ENCODE measurements at regions not wholly inside any gene's neighbourhood (a gene's known extent, or its start where the extent isn't known, plus 50 kb on each side); places are given as distances from the start of the nearest gene placed in this dataset.

GRCh38 chr2:221068123-221068522, 504.0 kb downstream of the EPHA4 start:
- Histone ChIP-seq H3K79me2 (no peaks in the 10 kb centered on the region), H3K4me2 (no peak overlapping the region), H4K20me1 (ENCODE audit: insufficient read depth, poor library complexity, severe bottlenecking) (no peaks in the 10 kb centered on the region), H3K9me2 (replicated peaks; ENCODE audit: insufficient read depth) (no peaks in the 10 kb centered on the region), H3K36me3 (replicated peaks; ENCODE audit: insufficient read depth, low read depth) (no peaks in the 10 kb centered on the region), H3K27ac (no peak overlapping the region), H3K27me3 (no peaks in the 10 kb centered on the region), H3K4me3 (no peak overlapping the region), H2AFZ (no peak overlapping the region), H3K4me1 (ENCODE audit: insufficient read depth) (no peaks in the 10 kb centered on the region), H3K9me3 (ENCODE audit: low read depth) (no peaks in the 10 kb centered on the region)
- no peak for TF ChIP-seq EZH2phosphoT487 (IDR thresholded peaks at IDR 0.05; ENCODE audit: low read depth, severe bottlenecking, unreplicated experiment)
- DNase-seq (ENCODE audit: low spot score) = no peak

- Histone ChIP-seq H3K27ac (no peak overlapping the region), H3K9me3 (ENCODE audit: low read depth) (no peaks in the 10 kb centered on the region), H3K27me3 (no peaks in the 10 kb centered on the region), H3K4me1 (ENCODE audit: insufficient read depth) (no peaks in the 10 kb centered on the region), H3K36me3 (replicated peaks; ENCODE audit: insufficient read depth, low read depth) (no peaks in the 10 kb centered on the region), H4K20me1 (ENCODE audit: insufficient read depth, poor library complexity, severe bottlenecking) (no peaks in the 10 kb centered on the region), H3K79me2 (no peaks in the 10 kb centered on the region), H3K4me3 (no peak overlapping the region), H2AFZ (no peak overlapping the region), H3K9me2 (replicated peaks; ENCODE audit: insufficient read depth) (no peaks in the 10 kb centered on the region), H3K4me2 (no peak overlapping the region)
- WGBS (ENCODE audit: low lambda C conversion rate, missing lambda C conversion rate) = 88% methylated on average over 1 of the region's 1 CpG
- no peak for DNase-seq (ENCODE audit: low spot score)
- TF ChIP-seq, protein P1, sequence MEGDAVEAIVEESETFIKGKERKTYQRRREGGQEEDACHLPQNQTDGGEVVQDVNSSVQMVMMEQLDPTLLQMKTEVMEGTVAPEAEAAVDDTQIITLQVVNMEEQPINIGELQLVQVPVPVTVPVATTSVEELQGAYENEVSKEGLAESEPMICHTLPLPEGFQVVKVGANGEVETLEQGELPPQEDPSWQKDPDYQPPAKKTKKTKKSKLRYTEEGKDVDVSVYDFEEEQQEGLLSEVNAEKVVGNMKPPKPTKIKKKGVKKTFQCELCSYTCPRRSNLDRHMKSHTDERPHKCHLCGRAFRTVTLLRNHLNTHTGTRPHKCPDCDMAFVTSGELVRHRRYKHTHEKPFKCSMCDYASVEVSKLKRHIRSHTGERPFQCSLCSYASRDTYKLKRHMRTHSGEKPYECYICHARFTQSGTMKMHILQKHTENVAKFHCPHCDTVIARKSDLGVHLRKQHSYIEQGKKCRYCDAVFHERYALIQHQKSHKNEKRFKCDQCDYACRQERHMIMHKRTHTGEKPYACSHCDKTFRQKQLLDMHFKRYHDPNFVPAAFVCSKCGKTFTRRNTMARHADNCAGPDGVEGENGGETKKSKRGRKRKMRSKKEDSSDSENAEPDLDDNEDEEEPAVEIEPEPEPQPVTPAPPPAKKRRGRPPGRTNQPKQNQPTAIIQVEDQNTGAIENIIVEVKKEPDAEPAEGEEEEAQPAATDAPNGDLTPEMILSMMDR (IDR thresholded peaks at IDR 0.05; ENCODE audit: poor library complexity) = no peak
- TF ChIP-seq EZH2phosphoT487 (IDR thresholded peaks at IDR 0.05; ENCODE audit: low read depth, severe bottlenecking, unreplicated experiment) (no peak), EZH2 (IDR thresholded peaks at IDR 0.05; ENCODE audit: borderline replicate concordance) (no peak)
Measured at GRCh38 chr2:221070106-221070505, 502.0 kb downstream of the EPHA4 start.

DNA sequence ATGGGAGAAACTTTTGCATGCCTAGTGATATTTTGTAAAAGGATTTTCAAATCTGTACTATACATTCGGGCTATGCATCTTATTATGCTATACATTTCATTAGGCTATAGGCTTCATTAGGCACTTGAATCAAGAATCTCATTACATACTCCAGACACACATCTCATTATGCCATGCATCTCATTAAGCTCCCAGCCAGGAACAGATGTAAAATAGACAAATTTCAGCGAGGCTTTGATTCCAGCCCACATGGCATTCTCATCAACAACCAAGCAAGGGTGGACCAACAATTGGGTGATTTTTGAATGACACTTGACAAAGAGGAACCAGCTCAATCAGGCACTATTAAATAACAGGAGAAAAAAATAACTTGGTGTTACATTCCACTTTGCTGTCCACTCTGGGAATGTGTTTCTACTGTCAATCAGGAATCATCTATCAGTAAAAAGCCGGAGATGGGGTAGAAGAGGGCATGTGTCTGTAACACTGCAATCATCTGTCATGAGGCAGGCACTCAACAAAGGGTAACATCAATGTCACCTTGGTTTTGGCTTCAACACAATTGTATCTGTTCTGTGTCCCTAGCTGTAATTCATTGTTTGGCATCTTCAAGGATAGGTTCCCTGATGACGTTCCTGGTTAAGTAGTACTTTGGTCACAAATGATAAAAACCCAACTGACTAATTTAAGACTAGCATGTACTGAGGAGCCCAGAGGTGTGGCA, 498.6 kb downstream of the EPHA4 start:
- Histone ChIP-seq H3K4me3 (no peak overlapping the region), H3K27ac (no peak overlapping the region)

DNA sequence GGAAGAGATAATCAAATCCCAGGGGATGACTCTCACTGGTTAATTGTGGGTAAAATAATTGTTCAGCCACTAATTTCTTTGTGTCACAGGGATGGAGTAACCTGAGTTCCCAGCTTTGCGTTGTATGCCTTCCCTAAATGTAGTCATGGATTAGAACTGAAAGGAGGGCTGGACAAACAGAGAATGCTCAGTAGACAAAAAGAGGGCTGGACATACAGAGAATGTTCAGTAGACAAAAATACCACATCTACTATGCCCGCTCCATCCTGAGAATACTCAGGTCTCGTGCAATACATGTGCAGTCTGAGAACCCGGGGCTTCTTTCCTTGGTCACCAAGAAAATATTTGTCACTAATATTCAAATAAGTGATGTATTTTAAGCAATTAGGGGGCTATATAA, 497.9 kb downstream of the EPHA4 start:
- TF ChIP-seq, protein P1 (IDR thresholded peaks at IDR 0.05; ENCODE audit: poor library complexity) = no peak
- TF ChIP-seq EZH2 (IDR thresholded peaks at IDR 0.05; ENCODE audit: borderline replicate concordance) = no peak
- no peak for TF ChIP-seq EZH2phosphoT487 (IDR thresholded peaks at IDR 0.05; ENCODE audit: low read depth, severe bottlenecking, unreplicated experiment)
- H2AFZ ChIP-seq = no peak overlapping the region
- H4K20me1 ChIP-seq (ENCODE audit: insufficient read depth, poor library complexity, severe bottlenecking) = no peaks in the 10 kb centered on the region
- H3K9me3 ChIP-seq (ENCODE audit: low read depth) = no peaks in the 10 kb centered on the region
- no peak for DNase-seq (ENCODE audit: low spot score)
- no peak overlapping the region for H3K27ac ChIP-seq
- H3K4me3 ChIP-seq = no peak overlapping the region
- no peaks in the 10 kb centered on the region for H3K4me1 ChIP-seq (ENCODE audit: insufficient read depth)
- H3K4me2 ChIP-seq = no peak overlapping the region
- H3K79me2 ChIP-seq = no peaks in the 10 kb centered on the region
- no peaks in the 10 kb centered on the region for H3K27me3 ChIP-seq
- H3K9me2 ChIP-seq (replicated peaks; ENCODE audit: insufficient read depth) = no peaks in the 10 kb centered on the region
- no peaks in the 10 kb centered on the region for H3K36me3 ChIP-seq (replicated peaks; ENCODE audit: insufficient read depth, low read depth)
- 95% methylated on average over 4 of the region's 4 CpGs for WGBS (ENCODE audit: low lambda C conversion rate, missing lambda C conversion rate)

More for the DNA sequence above, 498.6 kb downstream of the EPHA4 start:
- Histone ChIP-seq H3K9me3 (ENCODE audit: low read depth) (no peaks in the 10 kb centered on the region), H3K4me2 (no peak overlapping the region), H2AFZ (no peak overlapping the region), H3K27me3 (no peaks in the 10 kb centered on the region), H4K20me1 (ENCODE audit: insufficient read depth, poor library complexity, severe bottlenecking) (no peaks in the 10 kb centered on the region), H3K79me2 (no peaks in the 10 kb centered on the region), H3K9me2 (replicated peaks; ENCODE audit: insufficient read depth) (no peaks in the 10 kb centered on the region), H3K36me3 (replicated peaks; ENCODE audit: insufficient read depth, low read depth) (no peaks in the 10 kb centered on the region), H3K4me1 (ENCODE audit: insufficient read depth) (no peaks in the 10 kb centered on the region)
- 94% methylated on average over 4 of the region's 4 CpGs for WGBS (ENCODE audit: low lambda C conversion rate, missing lambda C conversion rate)
- no peak for DNase-seq (ENCODE audit: low spot score)
- TF ChIP-seq, protein P1 (IDR thresholded peaks at IDR 0.05; ENCODE audit: poor library complexity) = no peak
- TF ChIP-seq EZH2phosphoT487 (IDR thresholded peaks at IDR 0.05; ENCODE audit: low read depth, severe bottlenecking, unreplicated experiment) (no peak), EZH2 (IDR thresholded peaks at IDR 0.05; ENCODE audit: borderline replicate concordance) (no peak)

Measured in hepatocyte (in vitro differentiated cells).